H9 (cell line): ENCODE measurements at regions not wholly inside any gene's neighbourhood (a gene's known extent, or its start where the extent isn't known, plus 50 kb on each side); places are given as distances from the start of the nearest gene placed in this dataset.

ENCODE experiments used
- DNase-seq: peaks from one replicate; pipeline ENCODE4 v3.0.0-alpha.2; 2017
- H2AFZ ChIP-seq: one replicate; pipeline ENCODE4 v1.6.1; 2013; ENCODE audit warnings: mild to moderate bottlenecking, low read length, control low read depth, moderate library complexity
- H2AK5ac ChIP-seq: 2 replicates; pipeline ENCODE4 v1.6.1; 2013; ENCODE audit warnings: low read length, control low read depth, mixed read lengths; ENCODE audit not compliant: insufficient read length
- H2BK120ac ChIP-seq: one replicate; pipeline ENCODE4 v1.6.1; 2013; ENCODE audit warnings: low read depth, mild to moderate bottlenecking, low read length, control low read depth, inconsistent platforms; ENCODE audit not compliant: poor library complexity, severe bottlenecking
- H2BK12ac ChIP-seq: 2 replicates; pipeline ENCODE4 v1.6.1; 2013; ENCODE audit warnings: low read length, control low read depth, mixed read lengths, low read depth; ENCODE audit not compliant: insufficient read length
- H2BK15ac ChIP-seq: 2 replicates; pipeline ENCODE4 v1.6.1; 2013; ENCODE audit warnings: low read depth, low read length, control low read depth
- H2BK20ac ChIP-seq: one replicate; pipeline ENCODE4 v1.6.1; 2013; ENCODE audit warnings: low read depth, mild to moderate bottlenecking, low read length, control low read depth, inconsistent platforms; ENCODE audit not compliant: poor library complexity, severe bottlenecking
- H2BK5ac ChIP-seq: 2 replicates; pipeline ENCODE4 v1.6.1; 2013; ENCODE audit warnings: low read length, control low read depth, mixed read lengths; ENCODE audit not compliant: insufficient read length
- H3K14ac ChIP-seq: 2 replicates; pipeline ENCODE4 v1.6.1; 2013; ENCODE audit warnings: low read length, control low read depth; ENCODE audit not compliant: insufficient read depth
- H3K18ac ChIP-seq: 2 replicates; pipeline ENCODE4 v1.6.1; 2013; ENCODE audit warnings: low read depth, mild to moderate bottlenecking, mixed read lengths, low read length, control low read depth; ENCODE audit not compliant: insufficient read length
- H3K23ac ChIP-seq: 2 replicates; pipeline ENCODE4 v1.6.1; 2013; ENCODE audit warnings: low read length, control low read depth, mixed read lengths, low read depth; ENCODE audit not compliant: insufficient read length
- H3K23me2 ChIP-seq: 2 replicates; pipeline ENCODE4 v1.6.1; 2013; ENCODE audit warnings: low read depth, mild to moderate bottlenecking, mixed read lengths, low read length, control low read depth; ENCODE audit not compliant: insufficient read length, poor library complexity, severe bottlenecking
- H3K27ac ChIP-seq: 2 replicates; pipeline ENCODE4 v1.5.1; 2013; ENCODE audit warnings: low read length, control low read depth, mixed read lengths, low read depth; ENCODE audit not compliant: insufficient read length
- H3K27me3 ChIP-seq: 2 replicates; pipeline ENCODE4 v1.6.1; 2013; ENCODE audit warnings: low read length, control low read depth, inconsistent platforms; ENCODE audit not compliant: insufficient read depth
- H3K4ac ChIP-seq: 2 replicates; pipeline ENCODE4 v1.6.1; 2013; ENCODE audit warnings: low read depth, mild to moderate bottlenecking, control low read depth, inconsistent platforms, low read length, moderate library complexity
- H3K4me1 ChIP-seq: 2 replicates; pipeline ENCODE4 v1.6.1; 2013; ENCODE audit warnings: low read length, control low read depth, inconsistent platforms; ENCODE audit not compliant: insufficient read depth
- H3K4me2 ChIP-seq: 2 replicates; pipeline ENCODE4 v1.6.1; 2013; ENCODE audit warnings: low read length, control low read depth, mixed read lengths; ENCODE audit not compliant: insufficient read length, insufficient read depth
- H3K56ac ChIP-seq: 2 replicates; pipeline ENCODE4 v1.6.1; 2013; ENCODE audit warnings: low read depth, mild to moderate bottlenecking, mixed read lengths, low read length, control low read depth; ENCODE audit not compliant: insufficient read length
- H3K79me1 ChIP-seq: 2 replicates; pipeline ENCODE4 v1.6.1; 2013; ENCODE audit warnings: low read depth, mild to moderate bottlenecking, moderate library complexity, low read length, control low read depth, inconsistent platforms; ENCODE audit not compliant: insufficient read depth, poor library complexity, severe bottlenecking
- H3K79me2 ChIP-seq: 2 replicates; pipeline ENCODE4 v1.6.1; 2013; ENCODE audit warnings: low read length, control low read depth, inconsistent platforms; ENCODE audit not compliant: insufficient read depth
- H3K9ac ChIP-seq: 2 replicates; pipeline ENCODE4 v1.6.1; 2013; ENCODE audit warnings: low read length, control low read depth, mixed read lengths; ENCODE audit not compliant: insufficient read length; ENCODE audit errors: extremely low read depth
- H3K9me3 ChIP-seq: one replicate; pipeline ENCODE4 v1.6.1; 2013; ENCODE audit warnings: low read depth, low read length, inconsistent platforms; ENCODE audit not compliant: control insufficient read depth
- H3T11ph ChIP-seq: one replicate; pipeline ENCODE4 v1.6.1; 2013; ENCODE audit warnings: mild to moderate bottlenecking, low read length, control low read depth, inconsistent platforms
- H4K20me1 ChIP-seq: one replicate; pipeline ENCODE4 v1.6.1; 2013; ENCODE audit not compliant: control insufficient read depth, insufficient read length, insufficient read depth
- H4K5ac ChIP-seq: 2 replicates; pipeline ENCODE4 v1.6.1; 2013; ENCODE audit warnings: low read depth, mild to moderate bottlenecking, mixed read lengths, low read length, control low read depth; ENCODE audit not compliant: insufficient read length
- H4K8ac ChIP-seq: replicated peaks from 2 replicates; pipeline ENCODE4 v1.6.1; 2013; ENCODE audit warnings: low read length, control low read depth, mixed read lengths, low read depth; ENCODE audit not compliant: insufficient read length
- H4K91ac ChIP-seq: 2 replicates; pipeline ENCODE4 v1.6.1; 2013; ENCODE audit warnings: low read depth, mild to moderate bottlenecking, moderate library complexity, mixed read lengths, low read length, control low read depth; ENCODE audit not compliant: insufficient read length
- H3K27ac Mint-ChIP-seq, 3 experiments: 2 replicates in 2 of 3; 3 replicates in 1 of 3; pipeline ENCODE4 v1.8.0; 2020 to 2021; ENCODE audit warnings: mixed read lengths in 3 of 3, mild to moderate bottlenecking in 1 of 3, moderate library complexity in 1 of 3
- H3K27me3 Mint-ChIP-seq: 2 replicates; pipeline ENCODE4 v1.8.0; 2021; ENCODE audit warnings: low read depth, mild to moderate bottlenecking, moderate library complexity, mixed read lengths
- H3K36me3 Mint-ChIP-seq, 3 experiments: 2 replicates in 2 of 3; 3 replicates in 1 of 3; pipeline ENCODE4 v1.8.0; 2020 to 2021; ENCODE audit warnings: low read depth in 3 of 3, mixed read lengths in 3 of 3; ENCODE audit not compliant: insufficient read depth in 1 of 3
- H3K4me1 Mint-ChIP-seq, 2 experiments: 2 replicates each; pipeline ENCODE4 v1.8.0; 2020; ENCODE audit warnings: mixed read lengths in 2 of 2
- H3K4me3 Mint-ChIP-seq, 2 experiments: 2 replicates in 1 of 2; 3 replicates in 1 of 2; pipeline ENCODE4 v1.8.0; 2020 to 2021; ENCODE audit warnings: mild to moderate bottlenecking in 2 of 2, mixed read lengths in 2 of 2, moderate library complexity in 1 of 2
- H3K9me3 Mint-ChIP-seq, 2 experiments: 2 replicates in 1 of 2; 3 replicates in 1 of 2; pipeline ENCODE4 v1.8.0; 2020; ENCODE audit warnings: mild to moderate bottlenecking in 2 of 2, mixed read lengths in 2 of 2, moderate library complexity in 1 of 2
- CTCF ChIP-seq: fragments of 200-600 bp; sonication (generic); conservative IDR thresholded peaks from 3 replicates; pipeline ENCODE4 v1.8.0; 2021; ENCODE audit warnings: antibody characterized with exemption, mild to moderate bottlenecking
- WGBS: extraction: QIAGEN DNeasy Blood & Tissue Kit; methylation state at CpG from one replicate; pipeline ENCODE4 v1.1.7; 2013; ENCODE audit warnings: missing lambda C conversion rate, low lambda C conversion rate, mixed read lengths; ENCODE audit not compliant: insufficient read length; ENCODE audit errors: extremely low coverage; 5-methylcytosine and 5-hydroxymethylcytosine counted together

GRCh38 chr3:88534534-88534933 lies 384.8 kb downstream of the C3orf38 start:
- no peak for DNase-seq
- Histone ChIP-seq H4K20me1 (no peaks in the 10 kb centered on the region), H4K8ac (no peak overlapping the region), H3K4me1 (no peaks in the 10 kb centered on the region), H3K27me3 (no peaks in the 10 kb centered on the region), H2AK5ac (no peak overlapping the region), H3K56ac (no peak overlapping the region), H2BK120ac (no peak overlapping the region), H2AFZ (no peak overlapping the region), H2BK15ac (no peak overlapping the region), H3K4ac (no peak overlapping the region), H3K23ac (no peak overlapping the region), H3T11ph (no peak overlapping the region), H3K23me2 (no peaks in the 10 kb centered on the region), H3K79me1 (no peaks in the 10 kb centered on the region), H3K27ac (no peak overlapping the region), H3K9ac (no peak overlapping the region), H3K4me2 (no peak overlapping the region), H3K14ac (no peak overlapping the region), H4K5ac (no peak overlapping the region), H4K91ac (no peak overlapping the region), H2BK12ac (no peak overlapping the region), H2BK5ac (no peak overlapping the region), H3K79me2 (no peaks in the 10 kb centered on the region), H3K9me3 (no peaks in the 10 kb centered on the region), H3K18ac (no peak overlapping the region), H2BK20ac (no peak overlapping the region)
- H3K4me3 Mint-ChIP-seq: no peak overlapping the region
- H3K36me3 Mint-ChIP-seq: no peaks in the 10 kb centered on the region
- TF ChIP-seq CTCF: no peak
- WGBS: no CpG with 5 or more reads among the region's 4 CpGs
- no peak overlapping the region for H3K27ac Mint-ChIP-seq
- H3K4me1 Mint-ChIP-seq: no peaks in the 10 kb centered on the region
- no peaks in the 10 kb centered on the region for H3K9me3 Mint-ChIP-seq
- no peaks in the 10 kb centered on the region for H3K27me3 Mint-ChIP-seq
